GM19351 (cell line): ENCODE measurements at regions not wholly inside any gene's neighbourhood (a gene's known extent, or its start where the extent isn't known, plus 50 kb on each side); places are given as distances from the start of the nearest gene placed in this dataset.
"Not testable (repeated sequence)": the region's sequence is repeated elsewhere in the genome, so short reads cannot be mapped to it uniquely, and the experiment has no call there.

Source experiments
- ATAC-seq: cut with Tn5 transposase; IDR thresholded peaks from one replicate; pipeline ENCODE4 v1.9.1; 2021; ENCODE audit warnings: mild to moderate bottlenecking, moderate library complexity; ENCODE audit not compliant: unreplicated experiment

GRCh38 chr17:33927732-33928133 lies 327.4 kb upstream of the CCL2 start:
- no peak for ATAC-seq

GRCh38 chr17:33929181-33929724 lies 325.8 kb upstream of the CCL2 start:
- ATAC-seq, result no peak

- not testable (repeated sequence) for ATAC-seq
These were observed 323.8 kb upstream of the CCL2 start for GRCh38 chr17:33931148-33931814.

- ATAC-seq, result no peak
These were observed 322.1 kb upstream of the CCL2 start for GRCh38 chr17:33932996-33933395.

GRCh38 chr17:33933576-33933975 lies 321.5 kb upstream of the CCL2 start:
- ATAC-seq, result no peak

GRCh38 chr17:33934696-33935095 lies 320.4 kb upstream of the CCL2 start:
- ATAC-seq, result no peak

- no peak for ATAC-seq
These were observed 319.3 kb upstream of the CCL2 start for GRCh38 chr17:33935822-33936221.

- ATAC-seq, result no peak
These were observed 318.3 kb upstream of the CCL2 start for GRCh38 chr17:33936764-33937163.

GRCh38 chr17:33939959-33940358 lies 315.1 kb upstream of the CCL2 start:
- no peak for ATAC-seq

GRCh38 chr17:33940769-33941370 lies 314.2 kb upstream of the CCL2 start:
- no peak for ATAC-seq

GRCh38 chr17:33941744-33942143 lies 313.3 kb upstream of the CCL2 start:
- no peak for ATAC-seq

GRCh38 chr17:33942414-33942813 lies 312.7 kb upstream of the CCL2 start:
- ATAC-seq, result no peak

GRCh38 chr17:33944412-33944811 lies 310.7 kb upstream of the CCL2 start:
- no peak for ATAC-seq

GRCh38 chr17:33944826-33945225 lies 310.3 kb upstream of the CCL2 start:
- no peak for ATAC-seq

- no peak for ATAC-seq
These were observed 309.2 kb upstream of the CCL2 start for GRCh38 chr17:33945646-33946546.

GRCh38 chr17:33947762-33948161 lies 307.3 kb upstream of the CCL2 start:
- no peak for ATAC-seq

GRCh38 chr17:33948309-33948708 lies 306.8 kb upstream of the CCL2 start:
- ATAC-seq, result no peak

- ATAC-seq, result no peak
These were observed 306.0 kb upstream of the CCL2 start for GRCh38 chr17:33949100-33949499.

GRCh38 chr17:33950061-33950460 lies 305.0 kb upstream of the CCL2 start:
- ATAC-seq, result no peak

GRCh38 chr17:33952425-33952824 lies 302.7 kb upstream of the CCL2 start:
- no peak for ATAC-seq

- ATAC-seq, result no peak
These were observed 300.5 kb upstream of the CCL2 start for GRCh38 chr17:33954597-33954996.

- no peak for ATAC-seq
These were observed 299.6 kb upstream of the CCL2 start for GRCh38 chr17:33955461-33955860.
